ENCODE measurements at regions not wholly inside any gene's neighbourhood (a gene's known extent, or its start where the extent isn't known, plus 50 kb on each side); places are given as distances from the start of the nearest gene placed in this dataset.

- Histone ChIP-seq H3K4me3 (ENCODE audit: low read depth, low read length) (no peak overlapping the region), H3K27ac (ENCODE audit: low read depth, low read length) (no peak overlapping the region), H3K27me3 (ENCODE audit: control insufficient read depth, insufficient read depth, low read length) (no peaks in the 10 kb centered on the region), H3K9me3 (ENCODE audit: control insufficient read depth, insufficient read depth, low read length) (no peaks in the 10 kb centered on the region)
- TF ChIP-seq CTCF (IDR thresholded peaks at IDR 0.05; ENCODE audit: low read depth, low read length), result no peak
- DNase-seq (ENCODE audit: low read depth, low spot score), result no peak
- POLR2A ChIA-PET, result no interaction called here
- CTCF ChIA-PET, result no interaction called here
Observed at GRCh38 chr5:144024545-144024944, 145.9 kb downstream of the YIPF5 start.

GRCh38 chr5:144026286-144026685 is 144.2 kb downstream of the YIPF5 start:
- CTCF ChIA-PET, result no interaction called here
- Histone ChIP-seq H3K4me3 (ENCODE audit: low read depth, low read length) (no peak overlapping the region), H3K27me3 (ENCODE audit: control insufficient read depth, insufficient read depth, low read length) (no peaks in the 10 kb centered on the region), H3K27ac (ENCODE audit: low read depth, low read length) (no peak overlapping the region), H3K9me3 (ENCODE audit: control insufficient read depth, insufficient read depth, low read length) (no peaks in the 10 kb centered on the region)
- DNase-seq (ENCODE audit: low read depth, low spot score), result no peak
- POLR2A ChIA-PET, result no interaction called here
- no peak for TF ChIP-seq CTCF (IDR thresholded peaks at IDR 0.05; ENCODE audit: low read depth, low read length)

- H3K9me3 ChIP-seq (ENCODE audit: control insufficient read depth, insufficient read depth, low read length), result no peaks in the 10 kb centered on the region
- ChIA-PET CTCF (interaction anchor here (0.6 kb wide), 1 partner anchor 910 kb away, joined by 4 read pairs; no protein-coding TSS in a partner anchor), POLR2A (no interaction called here)
- no peak for TF ChIP-seq CTCF (IDR thresholded peaks at IDR 0.05; ENCODE audit: low read depth, low read length)
- peak overlapping the region; percentile 74 for H3K27ac ChIP-seq (ENCODE audit: low read depth, low read length)
- no peak for DNase-seq (ENCODE audit: low read depth, low spot score)
- H3K4me3 ChIP-seq (ENCODE audit: low read depth, low read length), result no peak overlapping the region; the same call in 1 of the 2 replicates
- H3K27me3 ChIP-seq (ENCODE audit: control insufficient read depth, insufficient read depth, low read length), result no peaks in the 10 kb centered on the region
Observed at GRCh38 chr5:144028058-144028457, 142.4 kb downstream of the YIPF5 start.

- ChIA-PET CTCF (interaction anchor here (0.6 kb wide), 1 partner anchor 910 kb away, joined by 4 read pairs; no protein-coding TSS in a partner anchor), POLR2A (no interaction called here)
- Histone ChIP-seq H3K4me3 (ENCODE audit: low read depth, low read length) (peak overlapping the region; percentile 25; the same call in 1 of the 2 replicates), H3K27ac (ENCODE audit: low read depth, low read length) (peak overlapping the region; percentile 74), H3K9me3 (ENCODE audit: control insufficient read depth, insufficient read depth, low read length) (no peaks in the 10 kb centered on the region), H3K27me3 (ENCODE audit: control insufficient read depth, insufficient read depth, low read length) (no peaks in the 10 kb centered on the region)
- TF ChIP-seq CTCF (IDR thresholded peaks at IDR 0.05; ENCODE audit: low read depth, low read length), result no peak
- DNase-seq (ENCODE audit: low read depth, low spot score), result peak; percentile 57
Observed at GRCh38 chr5:144028636-144029035, 141.8 kb downstream of the YIPF5 start.

GRCh38 chr5:144030904-144031303 is 139.6 kb downstream of the YIPF5 start:
- no peak for TF ChIP-seq CTCF (IDR thresholded peaks at IDR 0.05; ENCODE audit: low read depth, low read length)
- Histone ChIP-seq H3K4me3 (ENCODE audit: low read depth, low read length) (no peak overlapping the region), H3K9me3 (ENCODE audit: control insufficient read depth, insufficient read depth, low read length) (no peaks in the 10 kb centered on the region), H3K27ac (ENCODE audit: low read depth, low read length) (no peak overlapping the region), H3K27me3 (ENCODE audit: control insufficient read depth, insufficient read depth, low read length) (no peaks in the 10 kb centered on the region)
- ChIA-PET POLR2A (no interaction called here), CTCF (interaction anchor here (0.6 kb wide), 1 partner anchor 34 kb away, joined by 4 read pairs; no protein-coding TSS in a partner anchor)
- no peak for DNase-seq (ENCODE audit: low read depth, low spot score)

Measured in AG04450 (cell line).